PC-9 (cell line): ENCODE measurements at regions not wholly inside any gene's neighbourhood (a gene's known extent, or its start where the extent isn't known, plus 50 kb on each side); places are given as distances from the start of the nearest gene placed in this dataset.

Experiments used
- BruUV-seq: library from RNA; stranded (reverse); fragments of 400-500 nt; replicated peaks from 2 replicates; lab custom pipeline; 2021; lab: Mats Ljungman, UMichigan
- CTCF ChIA-PET: fragments of 300-600 bp; sonication (Branson Sonifier 250); formaldehyde crosslinking; loops from one replicate; lab custom pipeline; 2022; ENCODE audit warnings: antibody characterized with exemption; lab: Charles Lee
- POLR2A ChIA-PET: fragments of 300-600 bp; sonication (Branson Sonifier 250); formaldehyde crosslinking; loops from one replicate; lab custom pipeline; 2022; ENCODE audit warnings: antibody characterized with exemption; ENCODE audit not compliant: unreplicated experiment; lab: Charles Lee
- DNase-seq, 2 experiments: peaks; one replicate each; pipeline versions ENCODE4 v3.0.0 to v3.0.0-alpha.2; 2015 to 2022; ENCODE audit warnings: mixed read lengths in 1 of 2
- H2AFZ ChIP-seq: fragments of 200-600 bp; sonication (generic); 2 replicates; pipeline ENCODE4 v1.8.1; 2017; ENCODE audit warnings: antibody characterized with exemption
- H3F3A ChIP-seq: fragments of 200-600 bp; sonication (generic); 2 replicates; pipeline ENCODE4 v1.8.1; 2017; ENCODE audit warnings: antibody characterized with exemption, mild to moderate bottlenecking, low read depth; ENCODE audit not compliant: insufficient read depth
- H3K27ac ChIP-seq: fragments of 200-600 bp; sonication (generic); 2 replicates; pipeline ENCODE4 v1.6.1; 2016; ENCODE audit warnings: mixed run types
- H3K27me3 ChIP-seq: fragments of 200-600 bp; sonication (generic); 2 replicates; pipeline ENCODE4 v1.6.1; 2016; ENCODE audit warnings: low read depth, mixed run types; ENCODE audit not compliant: insufficient read depth
- H3K36me3 ChIP-seq: fragments of 200-600 bp; sonication (generic); 2 replicates; pipeline ENCODE4 v1.6.1; 2016; ENCODE audit warnings: low read depth, mixed run types
- H3K4me1 ChIP-seq: fragments of 200-600 bp; sonication (generic); replicated peaks from 2 replicates; pipeline ENCODE4 v1.6.1; 2016; ENCODE audit warnings: mixed run types; ENCODE audit not compliant: insufficient read depth
- H3K4me2 ChIP-seq: fragments of 200-600 bp; sonication (generic); 2 replicates; pipeline ENCODE4 v1.6.1; 2017; ENCODE audit warnings: mixed run types
- H3K4me3 ChIP-seq: fragments of 200-600 bp; sonication (generic); 2 replicates; pipeline ENCODE4 v1.6.1; 2016; ENCODE audit warnings: mixed run types
- H3K79me2 ChIP-seq: fragments of 200-600 bp; sonication (generic); 2 replicates; pipeline ENCODE4 v1.6.1; 2017; ENCODE audit warnings: low read depth, mixed run types
- H3K9me2 ChIP-seq: fragments of 200-600 bp; sonication (generic); 2 replicates; pipeline ENCODE4 v1.8.1; 2017; ENCODE audit warnings: mild to moderate bottlenecking; ENCODE audit not compliant: insufficient read depth
- H3K9me3 ChIP-seq: fragments of 200-600 bp; sonication (generic); 2 replicates; pipeline ENCODE4 v1.8.1; 2016; ENCODE audit warnings: low read depth; ENCODE audit not compliant: insufficient read depth
- H4K20me1 ChIP-seq: fragments of 200-600 bp; sonication (generic); 2 replicates; pipeline ENCODE4 v1.8.1; 2017; ENCODE audit not compliant: insufficient read depth
- EZH2 ChIP-seq: fragments of 200-600 bp; sonication (generic); IDR thresholded peaks from 2 replicates; pipeline ENCODE4 v1.8.0; 2017; ENCODE audit warnings: antibody characterized with exemption, low read depth
- intact Hi-C: fragments of 100-400 bp; cut with micrococcal nuclease; formaldehyde crosslinking; loops from one replicate; pipeline ENCODE4 v1.10.0; 2022; ENCODE audit not compliant: unreplicated experiment
- TF ChIP-seq, protein P1 (sequence below): fragments of 200-600 bp; sonication (generic); conservative IDR thresholded peaks from 2 replicates; pipeline ENCODE4 v1.6.1; 2017; ENCODE audit warnings: mixed run types, antibody characterized with exemption, mild to moderate bottlenecking, moderate library complexity

DNA sequence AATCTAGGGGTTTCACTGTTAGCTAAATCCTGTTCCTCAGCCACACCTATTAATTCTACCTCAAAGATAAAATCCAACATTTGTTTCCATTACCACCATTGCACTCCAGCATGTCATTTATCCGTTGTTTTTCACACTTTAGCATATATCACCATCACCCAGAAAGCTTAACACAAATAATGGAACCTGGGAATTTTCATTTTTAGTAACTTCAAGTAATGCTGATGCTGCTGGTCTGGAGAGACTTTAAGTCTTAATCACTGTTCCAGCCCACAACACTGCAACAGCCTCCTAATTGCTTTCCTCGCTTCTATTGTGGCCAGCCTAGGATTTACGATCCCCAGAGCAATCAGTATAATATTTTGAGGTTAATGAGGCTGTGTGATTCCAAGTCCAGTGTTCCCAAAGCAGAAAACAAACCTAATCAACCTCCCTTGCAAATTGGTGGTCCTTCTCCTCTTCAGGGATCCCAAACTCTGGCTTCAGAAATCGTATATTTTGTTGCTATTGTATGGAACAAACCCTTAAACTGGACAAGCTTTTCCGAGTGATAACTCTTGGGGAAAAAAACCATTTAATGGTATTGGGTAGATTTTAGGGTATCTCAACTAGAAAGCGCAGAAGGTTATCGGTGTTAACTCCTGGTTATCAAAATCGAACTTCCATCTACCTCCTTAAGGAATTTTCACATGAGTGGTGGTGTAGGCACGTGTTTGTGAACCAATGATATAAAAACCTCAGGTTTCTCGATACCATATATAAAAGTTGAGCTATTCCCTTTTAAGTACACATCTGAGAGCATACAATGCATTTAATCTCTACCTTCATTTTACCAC, 50.0 kb upstream of the BOLA1 start:
- CTCF ChIA-PET: no interaction called here
- H3K4me2 ChIP-seq: peak overlapping the region; percentile 100
- H4K20me1 ChIP-seq: peaks cover 36% of the 10 kb centered on the region; the same call in 1 of the 2 replicates
- TF ChIP-seq, protein P1, sequence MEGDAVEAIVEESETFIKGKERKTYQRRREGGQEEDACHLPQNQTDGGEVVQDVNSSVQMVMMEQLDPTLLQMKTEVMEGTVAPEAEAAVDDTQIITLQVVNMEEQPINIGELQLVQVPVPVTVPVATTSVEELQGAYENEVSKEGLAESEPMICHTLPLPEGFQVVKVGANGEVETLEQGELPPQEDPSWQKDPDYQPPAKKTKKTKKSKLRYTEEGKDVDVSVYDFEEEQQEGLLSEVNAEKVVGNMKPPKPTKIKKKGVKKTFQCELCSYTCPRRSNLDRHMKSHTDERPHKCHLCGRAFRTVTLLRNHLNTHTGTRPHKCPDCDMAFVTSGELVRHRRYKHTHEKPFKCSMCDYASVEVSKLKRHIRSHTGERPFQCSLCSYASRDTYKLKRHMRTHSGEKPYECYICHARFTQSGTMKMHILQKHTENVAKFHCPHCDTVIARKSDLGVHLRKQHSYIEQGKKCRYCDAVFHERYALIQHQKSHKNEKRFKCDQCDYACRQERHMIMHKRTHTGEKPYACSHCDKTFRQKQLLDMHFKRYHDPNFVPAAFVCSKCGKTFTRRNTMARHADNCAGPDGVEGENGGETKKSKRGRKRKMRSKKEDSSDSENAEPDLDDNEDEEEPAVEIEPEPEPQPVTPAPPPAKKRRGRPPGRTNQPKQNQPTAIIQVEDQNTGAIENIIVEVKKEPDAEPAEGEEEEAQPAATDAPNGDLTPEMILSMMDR: no peak
- no peak for TF ChIP-seq EZH2
- H3K27me3 ChIP-seq: no peaks in the 10 kb centered on the region
- H3K36me3 ChIP-seq: peaks cover 20% of the 10 kb centered on the region
- peak overlapping the region; percentile 61 for H3K27ac ChIP-seq
- peak overlapping the region; percentile 94 for H3K4me3 ChIP-seq
- H3K4me1 ChIP-seq: peaks cover 49% of the 10 kb centered on the region
- no peak overlapping the region for H2AFZ ChIP-seq
- no peak for DNase-seq
- intact Hi-C loops: no loop called here
- H3F3A ChIP-seq: peaks cover 38% of the 10 kb centered on the region
- POLR2A ChIA-PET: interaction anchor here (0.7 to 1.5 kb wide), 2 partner anchors 36 to 38 kb away, joined by 7 to 10 read pairs; a partner anchor contains a TSS
- H3K9me2 ChIP-seq: no peaks in the 10 kb centered on the region
- H3K79me2 ChIP-seq: peaks cover 58% of the 10 kb centered on the region
- no peaks in the 10 kb centered on the region for H3K9me3 ChIP-seq
- BruUV-seq: no TSS peak
